HG03520 (cell line): ENCODE measurements at regions not wholly inside any gene's neighbourhood (a gene's known extent, or its start where the extent isn't known, plus 50 kb on each side); places are given as distances from the start of the nearest gene placed in this dataset.
"Not testable (repeated sequence)": the region's sequence is repeated elsewhere in the genome, so short reads cannot be mapped to it uniquely, and the experiment has no call there.

Source experiments
- ATAC-seq: cut with Tn5 transposase; IDR thresholded peaks from one replicate; pipeline ENCODE4 v1.9.1; 2021; ENCODE audit warnings: mild to moderate bottlenecking, moderate library complexity; ENCODE audit not compliant: unreplicated experiment

- no peak for ATAC-seq
Observed at GRCh38 chr18:22503803-22504202, 86.1 kb upstream of the CTAGE1 start.

GRCh38 chr18:22504251-22505030 lies 86.7 kb upstream of the CTAGE1 start:
- ATAC-seq = no peak

GRCh38 chr18:22505141-22505591 lies 87.5 kb upstream of the CTAGE1 start:
- no peak for ATAC-seq

GRCh38 chr18:22507055-22507454 lies 89.3 kb upstream of the CTAGE1 start:
- ATAC-seq = no peak

GRCh38 chr18:22509423-22509822 lies 91.7 kb upstream of the CTAGE1 start:
- no peak for ATAC-seq

GRCh38 chr18:22510697-22511096 lies 93.0 kb upstream of the CTAGE1 start:
- no peak for ATAC-seq

- ATAC-seq = no peak
Observed at GRCh38 chr18:22513721-22514481, 96.2 kb upstream of the CTAGE1 start.

GRCh38 chr18:22514655-22515054 lies 96.9 kb upstream of the CTAGE1 start:
- no peak for ATAC-seq

GRCh38 chr18:22515250-22515649 lies 97.5 kb upstream of the CTAGE1 start:
- ATAC-seq = no peak

- no peak for ATAC-seq
Observed at GRCh38 chr18:22517356-22517755, 99.6 kb upstream of the CTAGE1 start.

- ATAC-seq = no peak
Observed at GRCh38 chr18:22521026-22521707, 103.5 kb upstream of the CTAGE1 start.

- no peak for ATAC-seq
Observed at GRCh38 chr18:22523481-22523880, 105.8 kb upstream of the CTAGE1 start.

- no peak for ATAC-seq
Observed at GRCh38 chr18:22524783-22525182, 107.1 kb upstream of the CTAGE1 start.

- ATAC-seq = no peak
Observed at GRCh38 chr18:22525313-22525712, 107.6 kb upstream of the CTAGE1 start.

GRCh38 chr18:22525883-22526282 lies 108.2 kb upstream of the CTAGE1 start:
- ATAC-seq = no peak

GRCh38 chr18:22528291-22528690 lies 110.6 kb upstream of the CTAGE1 start:
- no peak for ATAC-seq

GRCh38 chr18:22534706-22535105 lies 117.0 kb upstream of the CTAGE1 start:
- ATAC-seq = not testable (repeated sequence)

- no peak for ATAC-seq
Observed at GRCh38 chr18:22536558-22536957, 118.8 kb upstream of the CTAGE1 start.

- ATAC-seq = no peak
Observed at GRCh38 chr18:22538426-22538825, 120.7 kb upstream of the CTAGE1 start.

GRCh38 chr18:22539051-22539765 lies 121.5 kb upstream of the CTAGE1 start:
- no peak for ATAC-seq

- ATAC-seq = no peak
Observed at GRCh38 chr18:22541232-22541631, 123.5 kb upstream of the CTAGE1 start.
